ENCODE measurements at regions not wholly inside any gene's neighbourhood (a gene's known extent, or its start where the extent isn't known, plus 50 kb on each side); places are given as distances from the start of the nearest gene placed in this dataset.

DNA sequence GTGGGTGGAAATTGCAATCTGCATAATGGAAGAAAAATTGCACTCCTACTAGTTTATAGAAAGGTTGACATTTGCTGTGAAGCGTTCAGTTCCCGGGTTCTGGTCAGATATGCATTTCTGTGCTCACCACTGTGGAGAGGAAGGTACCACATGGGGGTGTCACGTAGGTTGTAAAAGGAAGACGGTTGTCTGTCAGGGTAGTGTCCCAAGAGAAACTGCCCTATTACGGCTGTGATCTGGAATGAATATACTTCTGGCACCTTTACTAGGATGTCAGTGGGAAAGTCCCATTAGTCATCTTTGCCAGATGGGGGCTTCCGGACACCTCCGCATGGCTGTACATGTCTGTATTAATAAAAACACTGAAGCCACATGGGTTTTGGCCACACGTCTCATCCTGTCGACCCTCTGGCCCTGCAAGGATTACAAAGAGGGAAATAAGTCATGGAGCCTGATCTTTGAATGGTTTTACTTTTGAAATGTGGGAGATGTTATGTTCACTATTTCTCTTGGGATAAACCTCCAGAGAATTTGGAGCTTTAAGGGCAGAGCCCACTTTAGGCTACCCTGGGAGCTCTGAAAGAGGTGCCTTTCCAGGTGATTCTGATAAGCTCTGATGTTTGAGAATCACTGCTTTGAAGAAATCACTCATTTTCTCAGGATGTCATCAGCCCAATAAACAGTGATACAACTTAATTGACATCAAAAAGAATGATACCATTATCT, 133.9 kb downstream of the AKAP11 start (continued):
- TF ChIP-seq GABPA (IDR thresholded peaks at IDR 0.05; ENCODE audit: borderline replicate concordance, insufficient read depth, low read length), result no peak

All from H1 (cell line).